IPS DF 6.9 (cell line): ENCODE measurements at regions not wholly inside any gene's neighbourhood (a gene's known extent, or its start where the extent isn't known, plus 50 kb on each side); places are given as distances from the start of the nearest gene placed in this dataset.
"Not testable (repeated sequence)": the region's sequence is repeated elsewhere in the genome, so short reads cannot be mapped to it uniquely, and the experiment has no call there.

Source experiments
- DNase-seq: peaks from one replicate; pipeline ENCODE4 v3.0.0-alpha.2; 2013; ENCODE audit warnings: low read depth, low spot score
- H3K27ac ChIP-seq: one replicate; pipeline ENCODE4 v1.5.1; 2013; ENCODE audit warnings: low read length, control low read depth
- H3K27me3 ChIP-seq: 2 replicates; pipeline ENCODE4 v1.6.1; 2013; ENCODE audit warnings: mild to moderate bottlenecking, low read length; ENCODE audit not compliant: control insufficient read depth, insufficient read depth
- H3K36me3 ChIP-seq: 2 replicates; pipeline ENCODE4 v1.6.1; 2013; ENCODE audit warnings: low read length; ENCODE audit not compliant: control insufficient read depth, insufficient read depth
- H3K4me1 ChIP-seq: 2 replicates; pipeline ENCODE4 v1.6.1; 2013; ENCODE audit warnings: low read length; ENCODE audit not compliant: control insufficient read depth, insufficient read depth
- H3K4me3 ChIP-seq: 2 replicates; pipeline ENCODE4 v1.5.1; 2013; ENCODE audit warnings: mild to moderate bottlenecking, low read length
- H3K9me3 ChIP-seq: 2 replicates; pipeline ENCODE4 v1.6.1; 2013; ENCODE audit warnings: low read length, inconsistent platforms; ENCODE audit not compliant: control insufficient read depth, insufficient read depth
- WGBS: extraction: QIAGEN DNeasy Blood & Tissue Kit; methylation state at CpG from one replicate; pipeline ENCODE4 v1.1.7; 2013; ENCODE audit warnings: mixed read lengths, missing lambda C conversion rate; ENCODE audit not compliant: insufficient read length, insufficient coverage; 5-methylcytosine and 5-hydroxymethylcytosine counted together

DNA sequence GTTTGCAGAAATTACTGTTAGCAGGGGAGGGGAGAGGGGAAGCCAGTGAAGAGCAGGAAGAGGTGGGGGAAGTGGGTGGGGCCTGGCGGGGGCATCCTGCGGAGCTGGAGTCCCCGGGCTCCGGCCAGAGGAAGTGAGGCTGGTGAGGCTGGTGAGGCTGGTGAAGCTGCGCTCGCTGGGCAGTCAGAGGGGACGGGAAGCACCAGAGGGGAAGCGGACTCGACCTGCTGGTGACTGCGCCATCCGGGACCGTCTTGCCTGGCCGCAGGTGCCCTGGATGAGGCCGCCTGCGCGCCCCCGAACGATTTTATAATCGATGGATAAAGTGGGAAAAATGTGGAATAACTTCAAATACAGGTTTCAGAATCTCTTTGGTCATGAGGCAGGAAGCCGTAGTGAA lies 635.3 kb upstream of the MARCKS start:
- Histone ChIP-seq H3K4me1 (no peaks in the 10 kb centered on the region), H3K4me3 (no peak overlapping the region), H3K27ac (no peak overlapping the region), H3K9me3 (no peaks in the 10 kb centered on the region), H3K36me3 (no peaks in the 10 kb centered on the region), H3K27me3 (no peaks in the 10 kb centered on the region)
- no peak for DNase-seq
- WGBS, result no CpG with 5 or more reads among the region's 20 CpGs

DNA sequence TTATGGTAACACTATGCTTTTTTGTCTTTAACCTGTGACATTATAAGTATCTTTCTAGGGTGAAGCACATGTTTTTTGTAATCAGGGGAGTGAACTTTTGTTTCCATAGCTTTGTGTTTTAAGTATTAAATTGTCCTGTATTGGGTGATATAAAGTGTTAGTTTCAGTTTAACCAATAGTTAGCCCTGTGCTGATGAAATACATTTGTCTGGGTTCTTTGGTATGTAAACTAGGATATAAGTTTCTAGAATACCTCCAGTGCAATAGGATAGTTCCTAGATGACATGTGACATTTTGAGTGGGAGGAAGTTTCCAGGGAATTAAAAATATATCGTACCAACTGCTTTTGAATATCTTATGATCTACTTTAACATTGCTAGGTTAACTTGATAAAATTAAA lies 611.0 kb upstream of the MARCKS start:
- no peak for DNase-seq
- Histone ChIP-seq H3K27ac (no peak overlapping the region), H3K27me3 (no peaks in the 10 kb centered on the region), H3K36me3 (no peaks in the 10 kb centered on the region), H3K4me1 (no peaks in the 10 kb centered on the region), H3K9me3 (no peaks in the 10 kb centered on the region), H3K4me3 (no peak overlapping the region)
- no CpG with 5 or more reads among the region's 1 CpG for whole genome bisulfite sequencing

- Histone ChIP-seq H3K27me3 (no peaks in the 10 kb centered on the region), H3K27ac (no peak overlapping the region), H3K36me3 (no peaks in the 10 kb centered on the region), H3K4me3 (no peak overlapping the region), H3K4me1 (no peaks in the 10 kb centered on the region), H3K9me3 (no peaks in the 10 kb centered on the region)
- WGBS, result no CpG with 5 or more reads among the region's 2 CpGs
- DNase-seq, result no peak
Observed at GRCh38 chr6:113248532-113248931, 608.6 kb upstream of the MARCKS start.

- DNase-seq, H3K36me3 ChIP-seq, H3K9me3 ChIP-seq, H3K27me3 ChIP-seq, H3K4me1 ChIP-seq, H3K4me3 ChIP-seq, H3K27ac ChIP-seq: not testable (repeated sequence)
Observed at GRCh38 chr6:113254194-113254593, 603.0 kb upstream of the MARCKS start.

DNA sequence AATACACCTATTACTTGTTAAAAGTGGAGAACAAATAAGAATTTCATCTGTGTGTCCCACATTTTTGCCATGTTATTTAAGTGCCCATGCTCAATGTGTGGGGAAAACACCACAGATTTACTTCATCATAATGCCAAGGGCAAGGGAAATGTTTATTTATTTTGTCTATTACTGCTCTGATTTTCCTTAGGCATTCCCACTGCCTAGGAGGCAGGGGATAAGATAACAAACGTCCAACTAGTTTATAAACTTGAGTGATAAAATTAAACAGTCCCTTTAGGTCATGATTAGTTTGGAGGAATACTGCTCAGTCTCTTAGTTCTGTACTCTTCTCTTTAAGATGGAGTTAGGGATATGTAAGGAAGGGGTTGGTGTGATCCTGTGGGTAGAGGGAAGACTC lies 598.4 kb upstream of the MARCKS start:
- no peaks in the 10 kb centered on the region for H3K27me3 ChIP-seq
- H3K4me3 ChIP-seq, result no peak overlapping the region
- no CpG with 5 or more reads among the region's 1 CpG for WGBS
- H3K36me3 ChIP-seq, result no peaks in the 10 kb centered on the region
- no peak for DNase-seq
- no peaks in the 10 kb centered on the region; the same call in 1 of the 2 replicates for H3K9me3 ChIP-seq
- H3K4me1 ChIP-seq, result no peaks in the 10 kb centered on the region
- H3K27ac ChIP-seq, result no peak overlapping the region

DNA sequence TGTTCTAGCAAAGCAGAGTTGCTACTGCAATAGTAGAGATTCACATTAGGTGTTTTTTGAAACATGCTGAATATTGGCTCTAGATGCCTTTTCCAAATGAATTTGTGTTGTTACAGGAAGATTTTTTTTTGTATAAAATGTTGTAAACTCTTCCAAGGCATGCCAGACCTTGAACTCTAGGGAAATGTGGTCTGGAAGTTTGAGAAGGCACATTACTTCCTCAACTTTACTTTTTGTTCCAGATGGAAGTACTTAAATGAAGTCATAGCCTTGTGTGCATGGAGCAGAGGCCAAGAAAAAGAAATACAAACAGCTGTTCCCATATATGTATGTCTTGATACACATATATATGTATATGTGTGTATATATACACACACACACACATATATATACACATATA lies 585.7 kb upstream of the MARCKS start:
- DNase-seq, result no peak
- H3K27me3 ChIP-seq, result no peaks in the 10 kb centered on the region
- H3K27ac ChIP-seq, result no peak overlapping the region
- H3K4me3 ChIP-seq, result no peak overlapping the region
- no peaks in the 10 kb centered on the region; the same call in 1 of the 2 replicates for H3K9me3 ChIP-seq
- no peaks in the 10 kb centered on the region for H3K4me1 ChIP-seq
- H3K36me3 ChIP-seq, result no peaks in the 10 kb centered on the region

GRCh38 chr6:113276601-113277000 lies 580.5 kb upstream of the MARCKS start:
- H3K27me3 ChIP-seq, result no peaks in the 10 kb centered on the region
- 0 out of 2 replicates have a peak, but pooled peaks cover 3% of the 10 kb centered on the region for H3K4me1 ChIP-seq
- H3K9me3 ChIP-seq, result no peaks in the 10 kb centered on the region
- H3K27ac ChIP-seq, result no peak overlapping the region
- WGBS, result no CpG with 5 or more reads among the region's 2 CpGs
- no peak overlapping the region for H3K4me3 ChIP-seq
- DNase-seq, result no peak
- H3K36me3 ChIP-seq, result no peaks in the 10 kb centered on the region

GRCh38 chr6:113277111-113277510 lies 580.0 kb upstream of the MARCKS start:
- Histone ChIP-seq H3K27ac (no peak overlapping the region), H3K27me3 (no peaks in the 10 kb centered on the region), H3K36me3 (no peaks in the 10 kb centered on the region), H3K9me3 (no peaks in the 10 kb centered on the region), H3K4me3 (no peak overlapping the region), H3K4me1 (0 out of 2 replicates have a peak, but pooled peaks cover 3% of the 10 kb centered on the region)
- DNase-seq, result no peak
- no CpG with 5 or more reads among the region's 1 CpG for WGBS

DNA sequence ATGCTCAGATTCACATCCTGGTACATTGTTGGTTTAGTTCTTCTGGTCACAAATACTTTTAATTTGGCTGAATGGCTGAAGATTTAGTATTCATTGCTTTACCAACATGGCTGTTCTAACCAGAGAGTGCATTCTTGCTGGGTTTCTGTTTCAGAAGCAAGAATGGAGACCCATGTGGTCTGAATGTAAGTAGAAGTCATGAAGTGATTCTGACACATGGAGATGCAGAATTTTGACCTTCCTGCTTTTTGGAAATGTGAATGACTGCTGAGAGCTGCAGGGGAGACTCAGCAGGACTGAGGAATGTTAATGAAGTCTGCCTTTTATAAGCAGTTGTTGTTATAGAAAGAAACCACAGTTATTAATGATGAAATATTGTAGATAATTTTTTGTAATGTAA lies 576.1 kb upstream of the MARCKS start:
- Histone ChIP-seq H3K27ac (no peak overlapping the region), H3K36me3 (no peaks in the 10 kb centered on the region), H3K4me1 (0 out of 2 replicates have a peak, but pooled peaks cover 3% of the 10 kb centered on the region), H3K4me3 (no peak overlapping the region), H3K9me3 (no peaks in the 10 kb centered on the region), H3K27me3 (no peaks in the 10 kb centered on the region)
- DNase-seq, result no peak

DNA sequence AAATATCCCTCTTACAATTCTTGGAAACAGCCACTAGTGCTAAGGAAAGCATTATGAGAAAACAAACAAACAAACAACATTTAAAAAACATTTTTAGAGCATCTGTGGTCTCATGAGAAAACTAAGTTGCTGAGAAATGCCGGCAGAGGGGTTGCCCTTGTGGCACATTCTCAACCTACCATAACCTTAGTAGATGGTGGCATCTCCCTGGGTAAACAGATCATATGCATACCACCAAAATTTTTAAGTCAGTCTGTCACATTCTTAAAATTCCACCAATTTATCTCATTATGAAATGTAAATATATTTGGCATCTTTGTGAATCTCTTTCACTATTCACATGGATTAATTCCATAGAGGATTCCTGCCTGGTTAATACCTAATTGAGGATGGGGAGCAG lies 575.7 kb upstream of the MARCKS start:
- H3K27ac ChIP-seq, result no peak overlapping the region
- DNase-seq, result no peak
- H3K9me3 ChIP-seq, result no peaks in the 10 kb centered on the region
- no peak overlapping the region for H3K4me3 ChIP-seq
- H3K4me1 ChIP-seq, result 0 out of 2 replicates have a peak, but pooled peaks cover 3% of the 10 kb centered on the region
- no CpG with 5 or more reads among the region's 1 CpG for WGBS
- H3K36me3 ChIP-seq, result no peaks in the 10 kb centered on the region
- H3K27me3 ChIP-seq, result no peaks in the 10 kb centered on the region

GRCh38 chr6:113287396-113287795 lies 569.7 kb upstream of the MARCKS start:
- Histone ChIP-seq H3K4me3 (no peak overlapping the region), H3K27ac (no peak overlapping the region), H3K9me3 (no peaks in the 10 kb centered on the region), H3K36me3 (no peaks in the 10 kb centered on the region), H3K27me3 (no peaks in the 10 kb centered on the region), H3K4me1 (no peaks in the 10 kb centered on the region)
- WGBS, result no CpG with 5 or more reads among the region's 2 CpGs
- no peak for DNase-seq
